H1 (cell line): ENCODE measurements at regions not wholly inside any gene's neighbourhood (a gene's known extent, or its start where the extent isn't known, plus 50 kb on each side); places are given as distances from the start of the nearest gene placed in this dataset.
A peak's percentile ranks its signal among the peaks of the same experiment; 100 is the strongest.

Experiments
- CTCF ChIA-PET: fragments of 300-600 bp; sonication (Branson Sonifier 250); formaldehyde crosslinking; loops from one replicate; lab custom pipeline; 2021; ENCODE audit not compliant: partially characterized antibody; lab: Charles Lee
- POLR2A ChIA-PET: fragments of 300-600 bp; sonication (Branson Sonifier 250); formaldehyde crosslinking; loops from one replicate; lab custom pipeline; 2021; ENCODE audit warnings: inconsistent platforms; ENCODE audit not compliant: partially characterized antibody; lab: Charles Lee
- DNase-seq, 2 experiments: peaks; one replicate each; pipeline versions ENCODE4 v3.0.0 to v3.0.0-alpha.2; 2010 to 2022; ENCODE audit warnings: low spot score in 2 of 2, low read depth in 1 of 2, mixed read lengths in 1 of 2
- FAIRE-seq: peaks from 2 replicates; lab custom pipeline; 2011; peaks lifted over from hg19 to GRCh38; lab: Jason Lieb, UNC
- H2AFZ ChIP-seq: 2 replicates; pipeline ENCODE4 v1.8.1; 2012; ENCODE audit warnings: low read length, inconsistent platforms
- H2AK5ac ChIP-seq: 2 replicates; pipeline ENCODE4 v1.6.1; 2013; ENCODE audit warnings: low read depth, low read length
- H2BK120ac ChIP-seq: replicated peaks from 2 replicates; pipeline ENCODE3; 2013; ENCODE audit warnings: low read depth, low read length, inconsistent platforms
- H2BK12ac ChIP-seq: 2 replicates; pipeline ENCODE4 v1.6.1; 2013; ENCODE audit warnings: low read depth, low read length
- H2BK15ac ChIP-seq: 2 replicates; pipeline ENCODE4 v1.6.1; 2013; ENCODE audit warnings: low read length
- H2BK20ac ChIP-seq: 2 replicates; pipeline ENCODE4 v1.6.1; 2013; ENCODE audit warnings: low read length
- H2BK5ac ChIP-seq: 2 replicates; pipeline ENCODE4 v1.6.1; 2013; ENCODE audit warnings: low read depth, low read length
- H3K14ac ChIP-seq: 2 replicates; pipeline ENCODE4 v1.6.1; 2013; ENCODE audit warnings: inconsistent platforms; ENCODE audit not compliant: insufficient read length
- H3K18ac ChIP-seq: 2 replicates; pipeline ENCODE4 v1.6.1; 2013; ENCODE audit warnings: low read length; ENCODE audit errors: extremely low read depth
- H3K23ac ChIP-seq: 2 replicates; pipeline ENCODE4 v1.6.1; 2013; ENCODE audit warnings: inconsistent platforms; ENCODE audit not compliant: insufficient read length
- H3K23me2 ChIP-seq: 2 replicates; pipeline ENCODE4 v1.6.1; 2013; ENCODE audit warnings: low read depth, low read length
- H3K27ac ChIP-seq: 2 replicates; pipeline ENCODE4 v1.6.1; 2011; ENCODE audit warnings: low read depth, low read length, inconsistent platforms
- H3K27me3 ChIP-seq, 4 experiments: replicated peaks in 1 of 4; 1 replicate in 1 of 4; 2 replicates in 3 of 4; pipeline versions ENCODE4 v1.6.1 to v1.8.1; 2011 to 2013; ENCODE audit warnings: low read length in 3 of 4, mild to moderate bottlenecking in 3 of 4, inconsistent platforms in 2 of 4, mixed read lengths in 2 of 4, moderate library complexity in 1 of 4; ENCODE audit not compliant: control insufficient read depth in 3 of 4, insufficient read depth in 3 of 4; ENCODE audit errors: extremely low read depth in 1 of 4
- H3K36me3 ChIP-seq, 4 experiments: 2 replicates each; pipeline versions ENCODE4 v1.6.1 to v1.8.1; 2011 to 2013; ENCODE audit warnings: mild to moderate bottlenecking in 4 of 4, low read length in 3 of 4, moderate library complexity in 2 of 4, control low read depth in 1 of 4, inconsistent platforms in 1 of 4; ENCODE audit not compliant: insufficient read depth in 4 of 4, control insufficient read depth in 2 of 4
- H3K4ac ChIP-seq: replicated peaks from 2 replicates; pipeline ENCODE3; 2013; ENCODE audit warnings: low read length, low read depth, mixed read lengths, inconsistent platforms; ENCODE audit not compliant: insufficient read length
- H3K4me1 ChIP-seq, 4 experiments: replicated peaks in 1 of 4; 1 replicate in 1 of 4; 2 replicates in 3 of 4; pipeline versions ENCODE4 v1.6.1 to v1.8.1; 2011 to 2013; ENCODE audit warnings: low read length in 3 of 4, inconsistent platforms in 2 of 4, mixed read lengths in 1 of 4; ENCODE audit not compliant: insufficient read depth in 4 of 4, control insufficient read depth in 3 of 4
- H3K4me2 ChIP-seq, 2 experiments: 2 replicates each; pipeline versions ENCODE4 v1.6.1 to v1.8.1; 2011 to 2013; ENCODE audit warnings: low read depth in 2 of 2, low read length in 2 of 2, control low read depth in 1 of 2, inconsistent platforms in 1 of 2, mild to moderate bottlenecking in 1 of 2; ENCODE audit not compliant: insufficient read depth in 1 of 2
- H3K4me3 ChIP-seq, 4 experiments: fragments of 200-600, 300-600 bp in 1 of 4; sonication (generic), shearing (Covaris generic), sonication (Bioruptor Twin) in 1 of 4; 2 replicates each; pipeline versions ENCODE4 v1.5.1 to v1.8.1; 2011 to 2016; ENCODE audit warnings: low read length in 4 of 4, low read depth in 3 of 4, control low read depth in 2 of 4, inconsistent platforms in 2 of 4, mild to moderate bottlenecking in 2 of 4, mixed read lengths in 1 of 4, moderate library complexity in 1 of 4; ENCODE audit not compliant: insufficient read depth in 2 of 4; ENCODE audit errors: extremely low read depth in 1 of 4
- H3K56ac ChIP-seq: replicated peaks from 2 replicates; pipeline ENCODE3; 2013; ENCODE audit warnings: low read depth, mild to moderate bottlenecking, mixed read lengths, low read length, inconsistent platforms; ENCODE audit not compliant: insufficient read length
- H3K79me1 ChIP-seq: 2 replicates; pipeline ENCODE4 v1.6.1; 2013; ENCODE audit warnings: low read depth, low read length, control low read depth
- H3K79me2 ChIP-seq, 2 experiments: 2 replicates each; pipeline versions ENCODE4 v1.6.1 to v1.8.1; 2012 to 2013; ENCODE audit warnings: low read length in 2 of 2, mild to moderate bottlenecking in 2 of 2, inconsistent platforms in 1 of 2; ENCODE audit not compliant: insufficient read depth in 2 of 2, control insufficient read depth in 1 of 2
- H3K9ac ChIP-seq, 4 experiments: replicated peaks in 1 of 4; 1 replicate in 1 of 4; 2 replicates in 3 of 4; pipeline versions ENCODE4 v1.6.1 to v1.8.1; 2011 to 2013; ENCODE audit warnings: low read depth in 3 of 4, low read length in 3 of 4, control low read depth in 2 of 4, mild to moderate bottlenecking in 2 of 4, moderate library complexity in 2 of 4, inconsistent platforms in 1 of 4; ENCODE audit errors: extremely low read depth in 1 of 4
- H3K9me3 ChIP-seq, 2 experiments: 2 replicates each; pipeline versions ENCODE4 v1.6.1 to v1.8.1; 2012 to 2013; ENCODE audit warnings: mild to moderate bottlenecking in 2 of 2, moderate library complexity in 2 of 2, control low read depth in 1 of 2, inconsistent platforms in 1 of 2, low read depth in 1 of 2, low read length in 1 of 2, mixed read lengths in 1 of 2; ENCODE audit not compliant: insufficient read depth in 2 of 2
- H4K20me1 ChIP-seq, 2 experiments: replicated peaks in 1 of 2; 2 replicates each; pipeline versions ENCODE3 to v1.8.1; 2011 to 2013; ENCODE audit warnings: inconsistent platforms in 2 of 2, low read length in 2 of 2, mild to moderate bottlenecking in 1 of 2; ENCODE audit not compliant: insufficient read depth in 2 of 2, control insufficient read depth in 1 of 2
- H4K5ac ChIP-seq: 2 replicates; pipeline ENCODE4 v1.6.1; 2013; ENCODE audit warnings: low read length, low read depth, mixed read lengths, inconsistent platforms; ENCODE audit not compliant: insufficient read length
- H4K8ac ChIP-seq: 2 replicates; pipeline ENCODE4 v1.8.0; 2013; ENCODE audit warnings: mild to moderate bottlenecking, moderate library complexity, low read length, inconsistent platforms; ENCODE audit not compliant: insufficient read depth; ENCODE audit errors: extremely low read depth
- H4K91ac ChIP-seq: replicated peaks from 2 replicates; pipeline ENCODE3; 2013; ENCODE audit warnings: low read length, mixed read lengths, inconsistent platforms; ENCODE audit not compliant: insufficient read length
- ASH2L ChIP-seq: fragments of 200-600, 300-600 bp; sonication (generic); IDR thresholded peaks from one replicate; pipeline ENCODE4 v1.7.1; 2017; ENCODE audit warnings: low read length
- CBX5 ChIP-seq: fragments of 300-800, 300-1000 bp; sonication (generic); IDR thresholded peaks from 2 replicates; pipeline ENCODE4 v1.7.1; 2016; ENCODE audit warnings: antibody characterized with exemption, low read length, low read depth
- CHD1 ChIP-seq: IDR thresholded peaks from 2 replicates; pipeline ENCODE4 v1.6.1; 2012; ENCODE audit warnings: low read depth, low read length, improper control_type of control experiment
- EP300 ChIP-seq, 2 experiments: IDR thresholded peaks; 1 replicate in 1 of 2; 2 replicates in 1 of 2; pipeline ENCODE4 v1.6.1; 2011 to 2012; ENCODE audit warnings: low read depth in 2 of 2, low read length in 2 of 2, mild to moderate bottlenecking in 2 of 2, borderline replicate concordance in 1 of 2, inconsistent platforms in 1 of 2, moderate library complexity in 1 of 2
- HDAC2 ChIP-seq, 2 experiments: fragments of 300-600 bp in 1 of 2; sonication (generic) in 1 of 2; IDR thresholded peaks; 2 replicates each; pipeline ENCODE4 v1.6.1; 2011 to 2012; ENCODE audit warnings: low read depth in 2 of 2, low read length in 2 of 2, mild to moderate bottlenecking in 2 of 2, moderate library complexity in 2 of 2, borderline replicate concordance in 1 of 2, inconsistent platforms in 1 of 2
- POLR2AphosphoS5 ChIP-seq: IDR thresholded peaks from 2 replicates; pipeline ENCODE4 v1.6.1; 2011; ENCODE audit warnings: low read depth, low read length
- RNF2 ChIP-seq: fragments of 200-900, 300-1000 bp; sonication (generic); IDR thresholded peaks from 2 replicates; pipeline ENCODE4 v1.7.1; 2016; ENCODE audit warnings: borderline replicate concordance, low read depth, mild to moderate bottlenecking, antibody characterized with exemption, low read length; ENCODE audit not compliant: poor library complexity, severe bottlenecking; ENCODE audit errors: missing control alignments
- SP1 ChIP-seq: IDR thresholded peaks from 2 replicates; pipeline ENCODE4 v1.6.1; 2011; ENCODE audit warnings: low read depth, low read length
- SUZ12 ChIP-seq: fragments of 200-600 bp; sonication (generic); IDR thresholded peaks from 2 replicates; pipeline ENCODE4 v1.6.1; 2012; ENCODE audit warnings: mild to moderate bottlenecking, inconsistent platforms, low read length, moderate library complexity, mixed read lengths
- TBP ChIP-seq: IDR thresholded peaks from 2 replicates; pipeline ENCODE4 v1.6.1; 2011; ENCODE audit warnings: low read depth, low read length, improper control_type of control experiment
- ZNF274 ChIP-seq: IDR thresholded peaks from 2 replicates; pipeline ENCODE4 v1.7.0; 2012; ENCODE audit warnings: low read length, borderline replicate concordance; ENCODE audit errors: extremely low read depth
- WGBS, 2 experiments: shearing (Covaris generic) in 1 of 2; methylation state at CpG; one replicate each; pipeline versions ENCODE4 v1.1.6 to v1.1.7; 2013 to 2015; ENCODE audit warnings: low lambda C conversion rate in 2 of 2, mixed read lengths in 2 of 2, inconsistent platforms in 1 of 2, low coverage in 1 of 2, missing lambda C conversion rate in 1 of 2; ENCODE audit not compliant: insufficient replicate concordance in 2 of 2, insufficient coverage in 1 of 2, insufficient read length in 1 of 2; ENCODE audit errors: extremely low coverage in 1 of 2, missing lambda C conversion rate in 1 of 2; 5-methylcytosine and 5-hydroxymethylcytosine counted together

DNA sequence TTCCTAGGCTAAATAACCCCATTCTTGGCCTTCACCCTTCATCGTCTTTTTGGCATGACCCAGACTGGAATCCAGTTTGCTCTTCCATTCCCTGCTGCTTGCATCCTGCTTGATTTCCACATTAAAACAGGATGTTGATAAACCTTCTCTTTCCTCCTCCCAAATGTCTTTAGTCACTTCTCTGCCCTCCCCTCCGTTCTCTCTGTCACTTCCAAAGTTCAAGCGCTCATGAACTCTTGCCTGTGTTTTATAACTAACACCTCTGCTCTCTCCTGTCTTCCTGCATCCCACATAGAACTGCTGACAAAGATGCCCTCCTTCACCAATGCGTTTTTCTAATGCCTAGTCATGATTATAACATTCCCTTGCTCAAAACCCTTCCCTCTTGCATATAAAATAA is 65.6 kb upstream of the SLC44A3 start:
- Histone ChIP-seq H4K20me1 (no peaks in the 10 kb centered on the region), H2BK5ac (no peak overlapping the region), H3K18ac (no peak overlapping the region), H3K4me3 (no peak overlapping the region)
- TF ChIP-seq POLR2AphosphoS5 (no peak), SP1 (no peak), ASH2L (no peak), CBX5 (no peak), RNF2 (no peak), EP300 (IDR thresholded peaks at IDR 0.05; ENCODE audit: borderline replicate concordance in 1 of 2, low read depth in 2 of 2, low read length in 2 of 2) (no peak), CHD1 (no peak), TBP (no peak), HDAC2 (IDR thresholded peaks at IDR 0.05; ENCODE audit: borderline replicate concordance in 1 of 2, low read depth in 2 of 2, low read length in 2 of 2) (no peak), SUZ12 (no peak), ZNF274 (no peak)
- TF ChIP-seq, all 59 proteins: peak for 0
- H3K4me1 ChIP-seq, result peaks cover 0 to 5% (median 2%) of the 10 kb centered on the region in 4 experiments; a peak in 3 of 7 replicates
- no peak overlapping the region for H2BK12ac ChIP-seq
- FAIRE-seq (no peak), DNase-seq (no peak)
- no peaks in the 10 kb centered on the region for H3K36me3 ChIP-seq
- no peaks in the 10 kb centered on the region for H3K27me3 ChIP-seq
- H3K56ac ChIP-seq, result no peak overlapping the region
- no peaks in the 10 kb centered on the region; a peak in 1 of 4 replicates for H3K9me3 ChIP-seq
- no peaks in the 10 kb centered on the region for H3K23me2 ChIP-seq
- H2AFZ ChIP-seq, result no peak overlapping the region
- H2BK15ac ChIP-seq, result no peak overlapping the region
- ChIA-PET CTCF (interaction anchor here (2.0 kb wide), 1 partner anchor 50 kb away, joined by 9 read pairs; no protein-coding TSS in a partner anchor), POLR2A (no interaction called here)
- 0 out of 2 replicates have a peak overlapping the region, but pooled peaks have one; percentile 39 for H2AK5ac ChIP-seq
- H2BK120ac ChIP-seq, result no peak overlapping the region
- H3K4ac ChIP-seq, result no peak overlapping the region
- no peak overlapping the region for H3K4me2 ChIP-seq
- no peak overlapping the region for H4K8ac ChIP-seq
- H2BK20ac ChIP-seq, result 0 out of 2 replicates have a peak overlapping the region, but pooled peaks have one; percentile 72
- no peak overlapping the region for H3K14ac ChIP-seq
- 86% methylated on average over 4 of the region's 4 CpGs; no CpG with 5 or more reads in 1 of the 2 experiments for WGBS, 2 experiments
- no peaks in the 10 kb centered on the region for H3K79me2 ChIP-seq
- no peak overlapping the region for H3K9ac ChIP-seq
- no peaks in the 10 kb centered on the region for H3K79me1 ChIP-seq
- no peak overlapping the region for H3K23ac ChIP-seq
- H3K27ac ChIP-seq, result no peak overlapping the region
- H4K91ac ChIP-seq, result no peak overlapping the region
- no peak overlapping the region for H4K5ac ChIP-seq
